Activated T-cell treated with anti-CD3 and anti-CD28 coated beads for 4 hours (primary cell): ENCODE measurements at regions not wholly inside any gene's neighbourhood (a gene's known extent, or its start where the extent isn't known, plus 50 kb on each side); places are given as distances from the start of the nearest gene placed in this dataset.
A peak's percentile ranks its signal among the peaks of the same experiment; 100 is the strongest.
"Not testable (repeated sequence)": the region's sequence is repeated elsewhere in the genome, so short reads cannot be mapped to it uniquely, and the experiment has no call there.

ENCODE experiments used
- DNase-seq: peaks from one replicate; pipeline ENCODE4 v3.0.0-alpha.2; 2020

DNA sequence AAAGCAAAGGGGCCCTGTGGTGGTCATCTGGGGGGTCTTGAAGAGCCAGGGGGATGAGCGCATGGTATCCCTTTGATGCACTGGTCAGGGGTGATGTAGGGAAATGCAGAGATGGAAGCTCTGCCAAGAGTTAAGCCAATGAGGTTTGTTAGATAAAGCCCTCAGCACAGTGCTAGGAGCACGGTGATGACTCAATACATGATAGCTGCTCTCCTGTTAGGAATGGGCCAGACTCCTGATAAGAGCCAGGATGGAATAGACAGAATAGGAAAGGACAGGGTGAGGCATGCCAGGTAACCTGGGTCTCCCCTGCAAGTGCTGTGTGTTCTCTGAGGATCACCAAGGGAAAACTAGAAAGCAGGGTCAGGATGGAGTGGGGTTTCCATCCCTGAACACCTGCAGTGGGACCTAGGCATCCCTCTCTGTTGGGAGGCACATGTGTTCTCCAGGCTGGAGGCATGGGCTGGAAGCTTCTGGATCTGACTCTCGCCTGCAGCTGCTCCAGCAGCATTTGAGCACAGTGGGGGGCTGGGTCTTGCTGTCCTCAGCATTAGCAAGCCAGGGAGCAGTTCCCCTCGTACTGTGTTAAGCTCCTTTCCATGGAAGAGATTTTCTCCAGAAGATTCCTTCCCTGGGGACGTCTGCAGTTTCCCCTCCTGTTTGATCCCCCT, 71.8 kb upstream of the TIAM2 start:
- no peak for DNase-seq

GRCh38 chr6:154925130-154925529, 70.0 kb upstream of the TIAM2 start:
- no peak for DNase-seq

DNA sequence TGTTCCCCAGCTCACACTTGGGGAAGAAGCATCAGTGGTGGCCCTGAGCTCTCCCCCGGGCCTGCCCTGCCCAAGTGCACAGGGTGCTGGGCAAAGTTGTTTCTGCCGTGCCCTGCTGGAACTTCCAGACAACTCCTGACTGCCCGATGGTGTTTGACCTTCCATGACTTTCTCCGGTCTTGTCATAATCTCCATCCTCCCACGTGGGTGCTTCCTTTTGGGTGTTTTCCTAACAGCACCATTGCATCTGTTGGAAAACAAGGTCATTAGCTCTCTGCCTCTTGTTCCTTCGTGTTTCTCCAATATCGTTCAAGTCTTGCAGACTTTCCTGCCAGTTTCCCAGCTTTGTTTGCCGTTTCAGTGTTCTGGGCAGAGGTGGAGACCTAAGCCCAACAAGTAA, 68.7 kb upstream of the TIAM2 start:
- no peak for DNase-seq

- DNase-seq, result peak; percentile 60
Measured at GRCh38 chr6:154928325-154928922, 66.7 kb upstream of the TIAM2 start.

DNA sequence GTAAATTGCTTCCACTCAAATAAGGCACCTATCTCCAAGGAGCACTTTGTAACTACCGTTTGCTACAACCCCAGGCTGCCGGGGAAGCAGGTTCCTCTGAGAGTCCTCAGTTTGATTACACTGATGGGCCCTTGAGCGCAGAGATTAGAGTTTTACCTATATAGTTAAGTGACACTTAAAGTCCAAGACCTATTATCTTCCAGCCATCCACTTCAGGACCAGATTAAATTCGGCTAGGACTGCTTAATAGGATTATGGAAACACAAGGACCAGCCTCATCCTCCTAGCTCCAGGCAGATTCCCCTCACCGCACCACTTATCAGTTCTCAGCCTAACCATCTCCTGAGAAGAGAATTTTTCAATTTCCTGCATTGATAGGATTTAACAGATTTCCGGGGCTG, 64.7 kb upstream of the TIAM2 start:
- DNase-seq, result no peak

GRCh38 chr6:154931711-154932424, 63.2 kb upstream of the TIAM2 start:
- DNase-seq, result no peak

- DNase-seq, result no peak
Measured at GRCh38 chr6:154932515-154933027, 62.5 kb upstream of the TIAM2 start.

- DNase-seq, result no peak
Measured at GRCh38 chr6:154933181-154933827, 61.8 kb upstream of the TIAM2 start.

- DNase-seq, result no peak
Measured at GRCh38 chr6:154937306-154938220, 57.6 kb upstream of the TIAM2 start.

- no peak for DNase-seq
Measured at GRCh38 chr6:154938221-154938580, 56.9 kb upstream of the TIAM2 start.

- DNase-seq, result not testable (repeated sequence)
Measured at GRCh38 chr6:154938727-154939285, 56.3 kb upstream of the TIAM2 start.

DNA sequence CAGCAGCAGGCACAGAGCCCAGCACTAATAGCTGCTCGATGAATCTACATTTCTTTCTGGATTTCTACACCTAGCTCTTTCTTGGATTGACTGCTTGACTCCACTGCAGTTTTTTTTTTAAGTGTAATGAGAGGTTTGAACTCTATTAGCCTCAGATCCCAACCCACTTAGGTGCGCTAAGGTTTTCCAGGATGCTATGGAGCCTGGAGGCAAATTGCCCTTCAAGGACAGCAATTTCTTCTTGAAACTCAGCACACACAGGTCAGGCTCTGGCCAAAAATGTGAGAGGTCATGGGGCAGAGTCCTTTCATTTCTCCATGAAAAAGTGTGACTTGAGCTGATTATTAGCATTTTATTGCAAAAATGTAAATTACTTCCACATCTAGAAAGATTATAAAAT, 52.3 kb upstream of the TIAM2 start:
- no peak for DNase-seq

DNA sequence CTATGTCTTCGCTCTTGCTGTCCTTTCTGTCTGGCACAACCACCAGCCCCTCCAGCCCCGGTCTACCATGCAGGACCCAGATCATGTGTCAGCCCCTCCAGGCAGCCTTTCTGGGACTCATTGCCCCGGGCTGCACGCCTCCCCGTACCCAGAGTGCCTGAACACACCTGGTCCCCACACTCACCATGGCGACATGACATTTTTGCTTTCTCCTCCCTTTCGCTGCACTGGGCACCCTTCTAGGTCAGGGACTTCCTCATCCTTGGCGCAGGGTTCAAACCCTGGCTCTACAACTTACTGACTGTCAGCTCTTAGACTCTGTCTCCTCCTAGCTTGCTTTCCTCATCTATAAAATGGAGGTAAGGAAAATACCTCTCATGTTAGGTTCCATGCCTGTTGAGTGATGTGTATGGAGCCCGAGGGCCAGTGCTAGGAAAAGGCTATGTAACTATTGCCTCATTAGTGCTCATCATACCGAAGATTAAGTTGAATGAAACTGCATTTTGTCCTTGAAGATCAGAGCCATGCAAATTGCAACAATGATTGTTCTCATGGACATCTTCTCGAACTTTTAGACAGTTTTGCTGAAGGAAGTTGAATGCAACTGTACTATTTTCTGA, 49.7 kb upstream of the TIAM2 start:
- no peak for DNase-seq
